Hematopoietic multipotent progenitor cell (in vitro differentiated cells): ENCODE measurements at regions not wholly inside any gene's neighbourhood (a gene's known extent, or its start where the extent isn't known, plus 50 kb on each side); places are given as distances from the start of the nearest gene placed in this dataset.
"Not testable (repeated sequence)": the region's sequence is repeated elsewhere in the genome, so short reads cannot be mapped to it uniquely, and the experiment has no call there.

Experiments used
- DNase-seq, 3 donors: peaks; one replicate each; pipeline ENCODE4 v3.0.0-alpha.2; 2011 to 2015; ENCODE audit warnings: low read depth in 2 of 3, low spot score in 2 of 3

GRCh38 chr7:10634239-10634638 lies 339.4 kb upstream of the PHF14 start:
- no peak for DNase-seq

DNA sequence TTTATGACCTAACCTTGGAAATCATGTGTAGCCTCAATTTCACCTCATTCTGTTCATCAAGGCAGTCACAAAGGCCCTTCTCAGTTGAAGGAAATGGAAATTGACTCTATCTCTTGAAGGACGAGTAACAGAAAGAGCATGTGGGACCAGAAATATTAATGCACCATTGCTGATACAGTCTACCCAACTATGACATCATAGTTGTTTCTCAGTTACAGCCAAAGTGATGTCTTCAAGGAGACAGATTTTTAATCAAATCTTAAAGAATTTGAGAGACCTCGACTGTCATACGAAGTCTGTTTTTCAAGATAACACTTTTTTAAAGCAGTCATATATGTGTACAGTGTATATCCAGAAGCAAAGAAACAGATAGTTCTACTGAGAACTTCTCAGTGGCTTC lies 335.7 kb upstream of the PHF14 start:
- DNase-seq: no peak

DNA sequence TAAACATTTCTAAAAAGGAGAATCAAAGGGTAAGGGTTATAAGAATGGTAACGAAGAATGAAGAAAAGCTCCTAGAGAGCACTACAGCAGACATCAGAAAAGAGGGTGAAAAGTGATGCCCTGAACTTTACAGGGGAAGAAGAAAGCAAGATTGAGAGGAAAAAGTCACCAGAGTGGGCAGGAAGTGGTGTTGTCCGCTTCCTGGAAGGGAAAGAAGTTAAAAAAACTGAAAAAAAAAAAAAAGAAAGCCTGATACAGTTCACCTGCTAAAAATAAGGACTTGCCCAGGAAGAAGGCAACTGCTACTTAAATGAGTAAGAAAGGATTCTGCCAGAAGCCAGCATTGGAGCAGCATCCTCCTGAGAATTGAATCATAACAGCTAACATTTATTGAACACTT lies 330.1 kb upstream of the PHF14 start:
- DNase-seq: no peak

DNA sequence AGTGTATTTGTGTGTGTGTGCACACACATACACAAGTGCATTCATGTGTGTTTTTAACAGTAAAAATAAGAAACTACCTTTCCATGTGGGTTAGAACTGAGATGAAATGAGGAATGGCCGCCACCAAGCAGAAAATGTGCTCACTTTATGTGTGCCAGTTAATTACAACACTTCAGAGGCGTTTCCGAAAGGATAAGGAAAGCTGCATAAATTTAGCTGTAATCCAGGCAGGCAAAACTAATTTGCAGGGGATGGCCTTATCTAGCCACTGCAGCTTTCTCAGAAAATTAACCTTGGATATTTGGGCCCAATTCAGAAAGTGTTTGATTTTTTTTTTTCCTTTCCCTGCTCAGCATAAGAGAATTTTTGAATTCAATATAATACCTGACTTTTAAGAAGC lies 328.8 kb upstream of the PHF14 start:
- DNase-seq: no peak

- DNase-seq: peak in 1 of 3 donors; percentile 5
These were observed 327.5 kb upstream of the PHF14 start for GRCh38 chr7:10646194-10646593.

GRCh38 chr7:10648289-10648688 lies 325.4 kb upstream of the PHF14 start:
- DNase-seq: no peak

DNA sequence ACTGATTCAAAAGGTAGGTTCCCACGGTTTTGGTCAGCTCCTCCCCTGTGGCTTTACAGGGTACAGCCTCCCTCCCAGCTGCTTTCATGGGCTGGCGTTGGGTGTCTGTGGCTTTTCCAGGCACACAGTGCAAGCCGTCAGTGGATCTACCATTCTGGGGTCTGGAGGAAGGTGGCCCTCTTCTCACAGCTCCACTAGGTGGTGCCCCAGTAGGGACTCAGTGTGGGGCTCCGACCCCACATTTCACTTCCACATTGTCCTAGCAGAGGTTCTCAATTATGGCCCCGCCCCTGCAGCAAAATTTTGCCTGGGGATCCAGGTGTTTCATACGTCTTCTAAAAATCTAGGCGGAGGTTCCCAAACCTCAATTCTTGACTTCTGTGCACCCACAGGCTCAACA lies 324.6 kb upstream of the PHF14 start:
- not testable (repeated sequence) for DNase-seq

DNA sequence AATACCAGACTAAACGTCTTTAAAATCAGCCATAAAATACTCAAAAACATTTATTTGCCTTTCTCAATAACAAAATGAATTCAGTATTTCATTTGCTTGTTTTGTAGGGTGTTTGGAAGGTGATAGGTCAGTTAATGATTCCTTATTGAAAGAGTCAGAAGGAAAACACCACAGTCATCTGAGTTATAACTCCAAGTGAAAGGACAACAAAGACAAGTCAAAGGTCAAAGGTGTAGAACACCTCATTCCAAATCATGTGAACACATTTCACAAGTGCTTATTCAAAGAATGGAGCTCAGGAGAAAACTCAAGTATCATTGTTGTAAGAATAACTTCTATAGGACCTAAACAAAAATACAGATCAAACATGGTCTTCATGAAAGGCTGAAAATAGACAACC lies 318.6 kb upstream of the PHF14 start:
- DNase-seq: no peak

DNA sequence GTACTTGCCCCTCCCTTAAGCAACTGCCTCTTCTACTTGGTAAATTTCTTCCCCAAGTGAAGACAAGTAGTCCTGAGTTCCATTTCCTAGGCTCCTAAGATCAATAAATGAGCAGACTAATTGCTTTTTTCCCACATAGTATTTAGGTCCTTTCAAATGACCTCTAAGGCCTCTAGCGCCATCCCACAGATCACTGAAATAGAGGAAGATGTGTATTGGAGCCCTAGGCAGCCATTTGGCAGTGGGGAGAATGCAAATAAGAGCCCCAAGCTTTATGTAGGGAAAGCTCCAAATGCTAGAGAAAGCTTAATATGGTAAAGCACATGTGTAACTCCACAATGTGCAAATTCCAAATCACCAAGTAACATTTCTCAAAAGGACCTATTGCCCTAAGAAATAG lies 316.5 kb upstream of the PHF14 start:
- no peak for DNase-seq

DNA sequence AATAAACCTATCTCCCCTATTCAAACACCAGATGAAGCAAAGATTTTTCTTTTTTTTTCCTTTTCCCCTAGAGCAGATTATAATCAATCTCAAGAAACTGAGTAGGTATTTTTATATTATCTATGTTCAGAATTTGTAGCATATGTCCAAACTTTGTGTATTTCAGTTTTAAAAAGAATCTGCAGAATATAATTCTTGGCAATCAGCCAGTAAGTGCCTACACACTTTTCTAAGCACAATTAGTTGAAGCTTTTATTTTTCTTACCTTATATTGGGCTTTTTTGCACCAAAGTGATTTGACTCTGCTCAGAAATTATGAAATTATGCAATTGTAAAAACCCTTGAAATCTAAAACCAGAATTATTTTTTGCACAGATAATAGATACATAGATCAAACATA lies 315.8 kb upstream of the PHF14 start:
- DNase-seq: no peak

DNA sequence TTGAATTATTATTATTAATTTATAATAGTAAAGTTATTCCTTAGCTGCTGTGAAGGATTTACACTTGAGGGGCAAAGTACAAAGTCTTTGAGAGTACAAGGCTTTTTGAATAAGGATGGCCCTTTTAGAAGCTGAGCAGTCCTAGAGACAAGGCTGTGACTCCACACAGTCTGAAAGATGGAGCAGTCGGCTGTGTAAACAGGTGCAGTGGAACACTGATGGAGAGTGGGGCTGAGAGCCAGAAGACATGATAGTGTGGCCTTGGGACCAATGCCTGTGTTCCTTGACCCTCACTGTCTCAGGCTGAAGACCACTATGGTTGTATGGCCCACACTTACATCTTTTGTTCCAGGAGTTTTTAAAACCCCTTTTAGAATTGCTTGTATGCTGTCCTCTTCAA lies 311.2 kb upstream of the PHF14 start:
- no peak for DNase-seq

DNA sequence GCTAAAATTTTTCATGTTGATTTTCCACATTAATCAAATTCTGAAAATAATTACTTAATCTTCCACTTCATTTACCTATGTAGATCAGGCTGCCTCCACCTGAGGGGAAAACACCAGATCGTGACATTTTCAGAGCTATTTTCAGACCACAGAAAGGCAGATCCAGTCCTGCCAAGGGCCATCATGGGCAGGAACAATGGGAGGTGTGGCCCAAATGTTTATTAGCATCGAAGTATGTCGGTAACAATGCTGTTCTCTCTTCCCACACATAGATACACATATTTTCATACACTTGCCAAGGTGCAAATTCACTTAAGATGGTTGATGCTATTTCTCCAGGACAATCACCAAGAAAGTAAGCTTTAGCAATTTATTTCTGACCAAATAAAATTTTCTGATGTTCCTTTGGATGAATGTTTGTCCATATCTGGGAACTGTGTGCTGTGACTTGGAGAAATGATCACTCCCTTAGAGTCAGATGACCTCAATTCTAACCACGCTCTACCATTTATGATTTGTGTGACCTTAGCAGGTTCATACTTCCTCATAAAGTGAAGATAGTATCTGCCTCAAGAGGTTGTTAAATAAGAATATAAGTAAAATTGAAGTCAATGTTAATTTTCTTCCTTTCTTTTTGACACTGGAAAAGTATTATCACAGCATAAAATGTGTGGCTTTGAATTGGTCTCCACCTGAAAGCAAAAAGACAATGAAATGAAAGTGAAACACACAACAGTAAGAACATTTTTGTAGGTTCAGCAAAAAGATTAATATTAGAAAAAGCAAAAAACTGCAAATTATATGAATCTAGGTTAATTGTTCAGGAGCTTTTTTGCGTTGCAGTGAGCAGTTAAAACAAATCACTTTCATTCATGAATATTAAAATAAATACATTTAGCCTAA lies 310.4 kb upstream of the PHF14 start:
- peak in 1 of 3 donors; percentile 23 for DNase-seq

- no peak for DNase-seq
These were observed 301.5 kb upstream of the PHF14 start for GRCh38 chr7:10672186-10672585.

GRCh38 chr7:10677211-10677610 lies 296.5 kb upstream of the PHF14 start:
- DNase-seq: no peak

GRCh38 chr7:10677668-10678232 lies 295.9 kb upstream of the PHF14 start:
- no peak for DNase-seq

DNA sequence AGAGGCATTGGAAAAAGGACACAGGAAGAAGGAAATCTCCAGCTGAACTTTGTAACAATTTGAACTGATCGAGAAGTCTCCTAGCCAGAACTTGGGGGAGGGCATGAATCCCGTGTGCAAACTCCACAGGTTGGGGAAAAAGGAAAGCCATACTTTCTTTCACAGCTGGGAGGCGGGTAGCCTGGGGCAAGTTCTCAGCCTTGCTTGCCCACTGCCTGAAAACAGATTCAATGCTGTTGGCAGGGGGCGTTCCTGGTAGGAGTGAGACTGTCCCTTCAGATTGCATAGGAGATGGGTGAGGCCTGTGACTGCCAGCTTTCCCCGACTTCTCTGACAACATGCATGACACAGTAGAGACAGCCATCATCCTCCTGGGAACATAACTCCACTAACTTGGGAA lies 289.1 kb upstream of the PHF14 start:
- no peak for DNase-seq

DNA sequence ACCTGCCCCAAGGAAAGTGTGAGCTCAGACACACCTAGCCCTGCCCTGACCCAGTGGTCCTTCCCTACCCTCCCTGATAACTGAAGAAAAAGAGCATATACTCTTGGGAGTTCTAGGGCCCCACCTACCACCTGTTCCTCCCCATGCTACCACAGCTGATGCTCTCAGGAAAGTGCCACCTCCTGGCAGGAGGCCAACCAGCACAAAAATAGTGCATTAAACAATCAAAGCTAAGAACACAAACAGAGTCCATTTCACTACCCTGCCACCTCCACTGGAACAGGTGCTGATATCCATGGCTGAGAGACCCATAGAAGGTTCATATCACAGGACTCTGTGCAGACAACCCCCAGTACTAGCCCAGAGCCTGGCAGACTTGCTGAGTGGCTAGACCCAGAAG lies 288.6 kb upstream of the PHF14 start:
- no peak for DNase-seq

- DNase-seq: no peak
These were observed 285.1 kb upstream of the PHF14 start for GRCh38 chr7:10688544-10688943.

GRCh38 chr7:10696064-10696463 lies 277.6 kb upstream of the PHF14 start:
- DNase-seq: no peak

GRCh38 chr7:10703059-10703458 lies 270.6 kb upstream of the PHF14 start:
- no peak for DNase-seq

DNA sequence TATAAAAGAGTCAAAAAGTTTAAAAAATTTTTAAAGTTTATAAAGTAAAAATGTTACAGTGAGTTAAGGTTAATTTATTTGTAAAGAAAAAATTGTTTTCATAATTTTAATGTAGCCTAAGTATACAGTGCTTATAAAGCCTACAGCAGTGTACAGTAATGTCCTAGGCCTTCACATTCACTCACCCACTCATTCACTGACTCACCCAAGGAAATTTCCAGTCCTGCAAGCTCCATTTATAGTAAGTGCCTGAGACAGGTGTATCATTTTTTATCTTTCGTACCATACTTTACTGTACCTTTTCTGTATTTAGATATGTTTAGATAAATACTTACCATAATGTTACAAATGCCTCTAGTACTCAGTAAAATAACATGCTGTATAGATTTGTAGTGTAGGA lies 269.7 kb upstream of the PHF14 start:
- DNase-seq: no peak

DNA sequence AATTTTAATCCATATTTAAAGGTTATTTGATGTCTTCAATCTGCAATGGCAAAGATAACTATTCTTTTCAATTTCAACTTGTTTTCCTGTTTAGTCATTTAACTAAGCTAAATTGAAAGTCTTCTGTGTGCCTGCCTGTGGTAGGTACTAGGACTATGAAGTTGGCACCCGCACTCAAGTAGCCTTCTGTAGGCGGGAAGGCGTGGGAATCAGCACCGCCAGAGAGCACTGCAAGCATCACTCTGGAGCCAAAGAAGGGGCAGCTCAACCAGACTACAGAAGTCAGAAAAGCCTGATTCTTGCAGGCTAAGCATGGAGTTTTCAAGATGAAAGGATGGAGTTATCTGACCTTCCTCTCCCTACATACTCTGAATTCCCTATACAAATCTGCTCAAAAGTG lies 269.0 kb upstream of the PHF14 start:
- DNase-seq: no peak
